Stimulated activated CD8-positive, alpha-beta memory T cell treated with anti-CD3 and anti-CD28 coated beads, Interleukin-15, amount 100 ng/mL, for 4 hours (primary cell): ENCODE measurements at regions not wholly inside any gene's neighbourhood (a gene's known extent, or its start where the extent isn't known, plus 50 kb on each side); places are given as distances from the start of the nearest gene placed in this dataset.
A peak's percentile ranks its signal among the peaks of the same experiment; 100 is the strongest.
"Not testable (repeated sequence)": the region's sequence is repeated elsewhere in the genome, so short reads cannot be mapped to it uniquely, and the experiment has no call there.

ENCODE experiments used
- DNase-seq, 2 donors: peaks; one replicate each; pipeline ENCODE4 v3.0.0-alpha.2; 2020; ENCODE audit warnings: low read depth in 2 of 2

GRCh38 chr1:206359377-206359776 is 110.9 kb upstream of the IKBKE start:
- not testable (repeated sequence) for DNase-seq

GRCh38 chr1:206361978-206362543 is 108.2 kb upstream of the IKBKE start:
- not testable (repeated sequence) for DNase-seq

GRCh38 chr1:206362994-206363393 is 107.3 kb upstream of the IKBKE start:
- not testable (repeated sequence) for DNase-seq

GRCh38 chr1:206365271-206365670 is 105.0 kb upstream of the IKBKE start:
- DNase-seq: not testable (repeated sequence)

GRCh38 chr1:206366131-206366530 is 104.1 kb upstream of the IKBKE start:
- DNase-seq: not testable (repeated sequence)

GRCh38 chr1:206366772-206367171 is 103.5 kb upstream of the IKBKE start:
- not testable (repeated sequence) for DNase-seq

GRCh38 chr1:206367955-206368622 is 102.2 kb upstream of the IKBKE start:
- not testable (repeated sequence) for DNase-seq

GRCh38 chr1:206374725-206375124 is 95.6 kb upstream of the IKBKE start:
- DNase-seq: not testable (repeated sequence)

GRCh38 chr1:206375552-206375951 is 94.7 kb upstream of the IKBKE start:
- not testable (repeated sequence) for DNase-seq

GRCh38 chr1:206378506-206378905 is 91.8 kb upstream of the IKBKE start:
- DNase-seq: not testable (repeated sequence)

GRCh38 chr1:206379245-206379644 is 91.0 kb upstream of the IKBKE start:
- DNase-seq: not testable (repeated sequence)

- not testable (repeated sequence) for DNase-seq
Measured at GRCh38 chr1:206380163-206380790, 90.0 kb upstream of the IKBKE start.

GRCh38 chr1:206380791-206381610 is 89.3 kb upstream of the IKBKE start:
- DNase-seq: not testable (repeated sequence)

GRCh38 chr1:206384029-206384807 is 86.1 kb upstream of the IKBKE start:
- DNase-seq: peak; percentile 0 to 1

- not testable (repeated sequence) for DNase-seq
Measured at GRCh38 chr1:206384891-206385290, 85.4 kb upstream of the IKBKE start.

GRCh38 chr1:206387631-206388030 is 82.6 kb upstream of the IKBKE start:
- DNase-seq: not testable (repeated sequence)

GRCh38 chr1:206391903-206392302 is 78.4 kb upstream of the IKBKE start:
- DNase-seq: not testable (repeated sequence)

- not testable (repeated sequence) for DNase-seq
Measured at GRCh38 chr1:206397501-206397900, 72.8 kb upstream of the IKBKE start.

- not testable (repeated sequence) for DNase-seq
Measured at GRCh38 chr1:206398261-206398660, 72.0 kb upstream of the IKBKE start.

- not testable (repeated sequence) for DNase-seq
Measured at GRCh38 chr1:206403612-206404307, 66.5 kb upstream of the IKBKE start.
